Glutamatergic neuron (in vitro differentiated cells): ENCODE measurements at regions not wholly inside any gene's neighbourhood (a gene's known extent, or its start where the extent isn't known, plus 50 kb on each side); places are given as distances from the start of the nearest gene placed in this dataset.

Experiments used
- DNase-seq: peaks from one replicate; pipeline ENCODE4 v3.0.0; 2022
- H3K27ac Mint-ChIP-seq: one replicate; pipeline ENCODE4 v1.8.0; 2020; ENCODE audit warnings: mild to moderate bottlenecking, mixed read lengths, inconsistent platforms; ENCODE audit not compliant: unreplicated experiment
- H3K27me3 Mint-ChIP-seq: one replicate; pipeline ENCODE4 v1.8.0; 2020; ENCODE audit warnings: mild to moderate bottlenecking, moderate library complexity, mixed read lengths, inconsistent platforms; ENCODE audit not compliant: unreplicated experiment
- H3K36me3 Mint-ChIP-seq: one replicate; pipeline ENCODE4 v1.8.0; 2020; ENCODE audit warnings: mild to moderate bottlenecking, mixed read lengths, inconsistent platforms; ENCODE audit not compliant: unreplicated experiment
- H3K4me1 Mint-ChIP-seq: one replicate; pipeline ENCODE4 v1.8.0; 2020; ENCODE audit warnings: mild to moderate bottlenecking, low read depth, mixed read lengths, inconsistent platforms; ENCODE audit not compliant: unreplicated experiment
- H3K4me3 Mint-ChIP-seq: one replicate; pipeline ENCODE4 v1.8.0; 2020; ENCODE audit warnings: mild to moderate bottlenecking, mixed read lengths, inconsistent platforms; ENCODE audit not compliant: unreplicated experiment
- H3K9me3 Mint-ChIP-seq: one replicate; pipeline ENCODE4 v1.8.0; 2020; ENCODE audit warnings: mild to moderate bottlenecking, moderate library complexity, mixed read lengths, inconsistent platforms; ENCODE audit not compliant: unreplicated experiment
- CTCF ChIP-seq: fragments of 200-600 bp; sonication (generic); IDR thresholded peaks from one replicate; pipeline ENCODE4 v1.5.0; 2021; ENCODE audit not compliant: partially characterized antibody, unreplicated experiment

DNA sequence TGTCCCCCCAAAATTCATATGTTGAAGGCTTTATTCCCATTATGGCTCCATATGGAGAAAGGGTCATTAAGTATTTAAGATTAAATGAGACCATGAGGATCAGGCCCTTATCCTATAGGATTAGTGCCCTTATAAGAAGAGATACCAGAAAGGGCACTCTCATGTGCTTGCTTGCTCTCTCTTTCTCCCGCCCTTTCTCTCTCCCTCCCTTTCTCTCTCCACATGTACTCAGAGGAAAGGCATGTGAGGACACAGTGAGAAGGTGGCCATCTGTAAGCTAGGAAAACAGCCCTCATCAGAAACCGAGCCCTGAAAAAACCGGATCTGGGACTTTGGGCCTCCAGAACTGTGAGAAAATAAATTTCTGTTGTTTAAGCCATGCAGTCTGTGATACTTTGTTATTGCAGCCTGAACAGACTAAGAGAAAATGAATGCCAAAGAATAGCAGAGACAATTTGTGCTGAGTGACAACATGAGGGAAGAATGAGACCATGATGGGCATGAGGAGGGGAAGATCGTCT is 300.0 kb upstream of the SLC39A10 start:
- no peaks in the 10 kb centered on the region for H3K36me3 Mint-ChIP-seq
- H3K27ac Mint-ChIP-seq, result no peak overlapping the region
- no peak for DNase-seq
- H3K27me3 Mint-ChIP-seq, result no peaks in the 10 kb centered on the region
- no peaks in the 10 kb centered on the region for H3K4me1 Mint-ChIP-seq
- no peaks in the 10 kb centered on the region for H3K9me3 Mint-ChIP-seq
- no peak for TF ChIP-seq CTCF
- no peak overlapping the region for H3K4me3 Mint-ChIP-seq

GRCh38 chr2:195356026-195356425 is 301.0 kb upstream of the SLC39A10 start:
- no peaks in the 10 kb centered on the region for H3K9me3 Mint-ChIP-seq
- no peak for TF ChIP-seq CTCF
- no peaks in the 10 kb centered on the region for H3K36me3 Mint-ChIP-seq
- H3K4me3 Mint-ChIP-seq, result no peak overlapping the region
- DNase-seq, result no peak
- H3K27ac Mint-ChIP-seq, result no peak overlapping the region
- no peaks in the 10 kb centered on the region for H3K4me1 Mint-ChIP-seq
- H3K27me3 Mint-ChIP-seq, result no peaks in the 10 kb centered on the region

DNA sequence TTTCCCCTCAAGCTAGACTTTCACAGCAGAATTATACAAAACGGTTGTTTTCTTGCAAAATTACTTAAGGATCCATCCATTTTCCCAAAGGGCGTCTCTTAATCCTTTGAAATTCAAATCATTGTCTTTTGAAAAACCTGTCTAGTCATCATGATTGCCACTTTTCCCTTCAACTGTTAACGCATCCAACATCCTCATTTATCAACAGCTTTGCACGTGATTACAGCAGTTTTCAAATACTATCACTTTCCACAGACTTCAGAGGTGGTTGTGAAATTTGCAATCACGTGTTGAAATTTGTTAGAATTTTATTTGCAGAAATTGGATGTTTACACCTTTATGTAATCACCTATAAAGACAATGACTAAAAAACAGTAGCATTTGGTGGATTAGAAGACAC is 304.4 kb upstream of the SLC39A10 start:
- no peak overlapping the region for H3K27ac Mint-ChIP-seq
- H3K9me3 Mint-ChIP-seq, result no peaks in the 10 kb centered on the region

DNA sequence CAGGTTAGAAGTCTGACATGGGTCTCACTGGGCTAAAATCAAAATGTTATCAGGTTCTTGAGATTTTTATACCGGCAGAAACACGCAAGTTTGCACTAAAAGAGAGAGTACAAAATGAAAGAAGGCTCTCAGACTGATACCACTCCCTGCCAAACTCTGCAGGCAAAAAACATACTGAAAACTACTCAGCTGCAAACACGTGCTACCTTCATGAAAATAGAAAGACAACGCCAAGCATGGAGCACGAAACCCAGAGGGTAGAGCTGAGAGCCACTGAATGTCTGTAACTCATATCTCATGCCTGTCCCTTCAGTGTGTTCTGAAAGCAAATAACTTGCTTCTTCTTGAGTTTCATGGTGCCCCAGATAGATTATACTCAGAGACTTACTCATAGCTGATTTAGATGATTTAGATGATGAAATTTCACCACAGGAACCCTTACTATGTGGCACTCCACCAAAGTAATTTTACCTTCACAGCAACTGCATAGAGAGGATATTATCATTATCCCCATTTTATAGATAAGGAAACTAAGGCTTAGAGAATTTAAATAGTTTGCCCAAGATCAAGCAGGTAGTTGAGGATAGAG is 313.0 kb upstream of the SLC39A10 start:
- H3K36me3 Mint-ChIP-seq, result no peaks in the 10 kb centered on the region
- H3K9me3 Mint-ChIP-seq, result peaks cover 2% of the 10 kb centered on the region
- no peaks in the 10 kb centered on the region for H3K4me1 Mint-ChIP-seq
- H3K27me3 Mint-ChIP-seq, result no peaks in the 10 kb centered on the region
- H3K4me3 Mint-ChIP-seq, result no peak overlapping the region
- no peak for DNase-seq
- no peak overlapping the region for H3K27ac Mint-ChIP-seq
- no peak for TF ChIP-seq CTCF

More for the DNA sequence above, 304.4 kb upstream of the SLC39A10 start:
- no peak overlapping the region for H3K4me3 Mint-ChIP-seq
- DNase-seq, result no peak
- H3K36me3 Mint-ChIP-seq, result no peaks in the 10 kb centered on the region
- H3K27me3 Mint-ChIP-seq, result no peaks in the 10 kb centered on the region
- TF ChIP-seq CTCF, result no peak
- H3K4me1 Mint-ChIP-seq, result no peaks in the 10 kb centered on the region

DNA sequence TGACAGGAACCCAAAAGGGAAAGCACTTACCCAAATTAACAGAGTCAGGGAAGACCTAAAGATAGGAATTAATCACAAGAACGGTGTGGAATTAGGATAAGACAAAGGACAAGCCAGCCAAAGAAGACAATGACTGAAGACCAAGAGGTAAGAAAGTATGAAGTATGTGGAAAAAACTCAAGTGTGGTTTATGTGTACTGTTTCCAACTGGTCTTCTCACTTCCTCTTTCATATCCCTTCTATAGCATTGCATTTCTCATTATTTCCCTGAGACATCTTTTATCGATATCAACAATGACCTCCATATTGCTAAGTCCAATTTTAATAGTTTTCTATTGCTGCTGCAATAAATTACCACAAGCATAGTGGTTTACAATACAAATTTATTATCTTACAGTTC is 313.5 kb upstream of the SLC39A10 start:
- no peak overlapping the region for H3K27ac Mint-ChIP-seq
- no peak overlapping the region for H3K4me3 Mint-ChIP-seq
- no peaks in the 10 kb centered on the region for H3K36me3 Mint-ChIP-seq
- peaks cover 2% of the 10 kb centered on the region for H3K9me3 Mint-ChIP-seq
- no peaks in the 10 kb centered on the region for H3K27me3 Mint-ChIP-seq
- DNase-seq, result no peak
- TF ChIP-seq CTCF, result no peak
- no peaks in the 10 kb centered on the region for H3K4me1 Mint-ChIP-seq
